ENCODE measurements at regions not wholly inside any gene's neighbourhood (a gene's known extent, or its start where the extent isn't known, plus 50 kb on each side); places are given as distances from the start of the nearest gene placed in this dataset.

- no peak for DNase-seq (ENCODE audit: low spot score in 2 of 2, unreplicated experiment in 2 of 2)
Observed at GRCh38 chr9:18250053-18250452, 223.9 kb upstream of the ADAMTSL1 start.

GRCh38 chr9:18253950-18254349 lies 220.0 kb upstream of the ADAMTSL1 start:
- H3K4me3 Mint-ChIP-seq, result no peak overlapping the region
- TF ChIP-seq, protein P1, sequence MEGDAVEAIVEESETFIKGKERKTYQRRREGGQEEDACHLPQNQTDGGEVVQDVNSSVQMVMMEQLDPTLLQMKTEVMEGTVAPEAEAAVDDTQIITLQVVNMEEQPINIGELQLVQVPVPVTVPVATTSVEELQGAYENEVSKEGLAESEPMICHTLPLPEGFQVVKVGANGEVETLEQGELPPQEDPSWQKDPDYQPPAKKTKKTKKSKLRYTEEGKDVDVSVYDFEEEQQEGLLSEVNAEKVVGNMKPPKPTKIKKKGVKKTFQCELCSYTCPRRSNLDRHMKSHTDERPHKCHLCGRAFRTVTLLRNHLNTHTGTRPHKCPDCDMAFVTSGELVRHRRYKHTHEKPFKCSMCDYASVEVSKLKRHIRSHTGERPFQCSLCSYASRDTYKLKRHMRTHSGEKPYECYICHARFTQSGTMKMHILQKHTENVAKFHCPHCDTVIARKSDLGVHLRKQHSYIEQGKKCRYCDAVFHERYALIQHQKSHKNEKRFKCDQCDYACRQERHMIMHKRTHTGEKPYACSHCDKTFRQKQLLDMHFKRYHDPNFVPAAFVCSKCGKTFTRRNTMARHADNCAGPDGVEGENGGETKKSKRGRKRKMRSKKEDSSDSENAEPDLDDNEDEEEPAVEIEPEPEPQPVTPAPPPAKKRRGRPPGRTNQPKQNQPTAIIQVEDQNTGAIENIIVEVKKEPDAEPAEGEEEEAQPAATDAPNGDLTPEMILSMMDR (IDR thresholded peaks at IDR 0.05; ENCODE audit: unreplicated experiment), result no peak
- no peaks in the 10 kb centered on the region for H3K36me3 Mint-ChIP-seq
- H3K9me3 Mint-ChIP-seq, result no peaks in the 10 kb centered on the region
- H3K27ac Mint-ChIP-seq, result no peak overlapping the region
- peaks cover 5% of the 10 kb centered on the region for H3K27me3 Mint-ChIP-seq (ENCODE audit: low read depth)
- DNase-seq (ENCODE audit: low spot score in 2 of 2, unreplicated experiment in 2 of 2), result no peak
- H3K4me1 Mint-ChIP-seq, result peaks cover 17% of the 10 kb centered on the region

More at GRCh38 chr9:18250053-18250452, 223.9 kb upstream of the ADAMTSL1 start:
- Mint-ChIP-seq H3K9me3 (no peaks in the 10 kb centered on the region), H3K36me3 (no peaks in the 10 kb centered on the region), H3K27me3 (ENCODE audit: low read depth) (peaks cover 9% of the 10 kb centered on the region), H3K4me1 (no peaks in the 10 kb centered on the region), H3K27ac (no peak overlapping the region), H3K4me3 (no peak overlapping the region)
- TF ChIP-seq, protein P1 (IDR thresholded peaks at IDR 0.05; ENCODE audit: unreplicated experiment), result no peak

DNA sequence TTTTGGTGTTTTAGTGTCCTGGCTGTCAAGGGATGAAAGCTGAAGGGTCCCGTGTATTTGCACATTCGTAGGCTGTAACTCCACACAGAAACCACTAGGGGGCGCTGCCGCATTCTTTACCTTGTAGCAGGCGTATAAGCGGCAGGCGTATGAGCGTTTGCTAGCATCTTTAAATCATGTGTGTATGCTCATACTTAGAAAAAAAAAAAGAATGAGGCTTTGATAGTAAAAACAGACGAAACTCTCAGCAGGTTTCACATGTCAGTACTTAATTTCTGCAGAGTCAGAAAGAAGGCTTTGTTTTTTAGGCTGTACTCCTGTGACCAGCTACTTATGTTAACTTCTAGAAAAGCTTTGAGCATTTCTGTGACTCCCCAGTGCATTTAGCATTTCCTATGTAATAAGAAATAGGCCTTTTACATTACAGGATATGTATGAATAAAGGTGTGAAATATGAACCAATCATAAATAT lies 218.8 kb upstream of the ADAMTSL1 start:
- no peak overlapping the region for H3K4me3 Mint-ChIP-seq
- no peaks in the 10 kb centered on the region for H3K9me3 Mint-ChIP-seq
- TF ChIP-seq, protein P1 (IDR thresholded peaks at IDR 0.05; ENCODE audit: unreplicated experiment), result peak; percentile 97
- peak overlapping the region; percentile 43 for H3K27ac Mint-ChIP-seq
- peak; percentile 83 to 89 for DNase-seq (ENCODE audit: low spot score in 2 of 2, unreplicated experiment in 2 of 2)
- peaks cover 17% of the 10 kb centered on the region for H3K4me1 Mint-ChIP-seq
- H3K27me3 Mint-ChIP-seq (ENCODE audit: low read depth), result peaks cover 3% of the 10 kb centered on the region
- H3K36me3 Mint-ChIP-seq, result no peaks in the 10 kb centered on the region

GRCh38 chr9:18255747-18256146 lies 218.2 kb upstream of the ADAMTSL1 start:
- no peak for DNase-seq (ENCODE audit: low spot score in 2 of 2, unreplicated experiment in 2 of 2)
- Mint-ChIP-seq H3K9me3 (no peaks in the 10 kb centered on the region), H3K4me1 (peaks cover 20% of the 10 kb centered on the region), H3K4me3 (no peak overlapping the region), H3K27me3 (ENCODE audit: low read depth) (peaks cover 2% of the 10 kb centered on the region), H3K36me3 (no peaks in the 10 kb centered on the region), H3K27ac (peak overlapping the region; percentile 43)
- TF ChIP-seq, protein P1 (IDR thresholded peaks at IDR 0.05; ENCODE audit: unreplicated experiment), result no peak

DNA sequence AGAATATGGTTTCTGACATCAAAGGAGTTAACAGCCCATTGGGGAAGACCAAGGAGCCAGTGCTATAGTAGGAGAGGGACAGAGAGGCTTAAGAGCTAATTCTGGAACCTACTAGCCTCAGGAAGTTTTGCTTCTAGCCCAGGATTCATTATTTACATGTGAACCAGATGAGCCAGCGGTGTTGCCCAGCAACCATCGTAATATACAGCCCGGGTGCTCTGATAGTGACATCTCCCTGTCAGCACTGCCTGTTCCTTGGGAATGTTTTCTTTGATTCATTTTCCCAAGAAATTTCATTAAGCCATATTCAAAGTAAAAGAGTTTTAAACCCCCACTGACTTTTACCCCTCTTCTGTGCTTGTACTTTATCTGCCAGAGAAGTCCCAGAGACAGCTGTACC lies 217.4 kb upstream of the ADAMTSL1 start:
- Mint-ChIP-seq H3K4me1 (peaks cover 28% of the 10 kb centered on the region), H3K4me3 (no peak overlapping the region), H3K36me3 (no peaks in the 10 kb centered on the region), H3K27ac (no peak overlapping the region), H3K27me3 (ENCODE audit: low read depth) (peaks cover 2% of the 10 kb centered on the region), H3K9me3 (no peaks in the 10 kb centered on the region)
- TF ChIP-seq, protein P1 (IDR thresholded peaks at IDR 0.05; ENCODE audit: unreplicated experiment), result no peak
- DNase-seq (ENCODE audit: low spot score in 2 of 2, unreplicated experiment in 2 of 2), result no peak

DNA sequence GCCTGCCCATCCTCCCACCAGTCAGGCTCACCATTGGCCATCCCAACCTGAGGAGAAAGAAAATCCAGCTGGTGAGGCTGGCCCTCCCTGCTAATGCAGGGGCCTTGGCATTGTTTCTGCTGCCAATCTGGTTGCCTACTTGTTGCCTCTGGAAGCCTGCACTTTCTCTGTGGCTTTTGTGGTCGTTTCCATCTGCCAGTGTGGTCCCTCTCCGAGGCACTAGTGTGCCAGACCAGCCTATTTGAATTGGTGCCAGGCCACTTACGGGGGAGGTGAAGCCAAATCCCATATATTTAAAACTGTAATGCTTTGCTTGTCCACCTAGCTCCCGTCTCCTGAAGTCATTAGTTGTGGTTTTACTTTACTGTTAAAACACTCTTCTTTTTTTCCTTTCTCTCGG lies 213.4 kb upstream of the ADAMTSL1 start:
- no peaks in the 10 kb centered on the region for H3K9me3 Mint-ChIP-seq
- peak overlapping the region; percentile 78 for H3K27ac Mint-ChIP-seq
- H3K4me1 Mint-ChIP-seq, result peaks cover 27% of the 10 kb centered on the region
- DNase-seq (ENCODE audit: low spot score in 2 of 2, unreplicated experiment in 2 of 2), result no peak
- H3K36me3 Mint-ChIP-seq, result no peaks in the 10 kb centered on the region
- TF ChIP-seq, protein P1 (IDR thresholded peaks at IDR 0.05; ENCODE audit: unreplicated experiment), result no peak
- H3K4me3 Mint-ChIP-seq, result no peak overlapping the region
- no peaks in the 10 kb centered on the region for H3K27me3 Mint-ChIP-seq (ENCODE audit: low read depth)

Measured in mesothelial cell of epicardium (in vitro differentiated cells).